Trophoblast cell (in vitro differentiated cells and primary cell): ENCODE measurements at regions not wholly inside any gene's neighbourhood (a gene's known extent, or its start where the extent isn't known, plus 50 kb on each side); places are given as distances from the start of the nearest gene placed in this dataset.
A peak's percentile ranks its signal among the peaks of the same experiment; 100 is the strongest.

Experiments used
- DNase-seq, 2 donors: peaks; one replicate each; pipeline ENCODE4 v3.0.0-alpha.2; 2016
- H2AFZ ChIP-seq: 2 replicates; pipeline ENCODE4 v1.6.1; 2013; ENCODE audit warnings: low read length, moderate library complexity, mild to moderate bottlenecking; ENCODE audit not compliant: insufficient read depth, poor library complexity
- H2AK5ac ChIP-seq: 2 replicates; pipeline ENCODE4 v1.6.1; 2013; ENCODE audit warnings: mild to moderate bottlenecking, low read length
- H2BK120ac ChIP-seq: 2 replicates; pipeline ENCODE4 v1.6.1; 2013; ENCODE audit warnings: low read length, mild to moderate bottlenecking, moderate library complexity; ENCODE audit not compliant: insufficient read depth, poor library complexity
- H2BK12ac ChIP-seq: 2 replicates; pipeline ENCODE4 v1.6.1; 2013; ENCODE audit warnings: mild to moderate bottlenecking, low read length, moderate library complexity
- H2BK5ac ChIP-seq: 2 replicates; pipeline ENCODE4 v1.6.1; 2013; ENCODE audit warnings: low read length, low read depth, moderate library complexity, mild to moderate bottlenecking; ENCODE audit not compliant: poor library complexity
- H3K14ac ChIP-seq: 2 replicates; pipeline ENCODE4 v1.6.1; 2013; ENCODE audit warnings: mild to moderate bottlenecking, low read length
- H3K18ac ChIP-seq: 2 replicates; pipeline ENCODE4 v1.6.1; 2013; ENCODE audit warnings: mild to moderate bottlenecking, low read length
- H3K23ac ChIP-seq: 2 replicates; pipeline ENCODE4 v1.6.1; 2013; ENCODE audit warnings: low read length
- H3K27ac ChIP-seq: 2 replicates; pipeline ENCODE4 v1.5.1; 2013; ENCODE audit warnings: low read depth, mild to moderate bottlenecking, inconsistent platforms, low read length, moderate library complexity
- H3K27me3 ChIP-seq: 2 replicates; pipeline ENCODE4 v1.6.1; 2013; ENCODE audit warnings: inconsistent platforms, mild to moderate bottlenecking, low read length, moderate library complexity; ENCODE audit not compliant: insufficient read depth
- H3K36me3 ChIP-seq, 2 experiments: 1 replicate in 1 of 2; 2 replicates in 1 of 2; pipeline ENCODE4 v1.6.1; 2013; ENCODE audit warnings: low read length in 2 of 2, mild to moderate bottlenecking in 2 of 2, moderate library complexity in 1 of 2; ENCODE audit not compliant: insufficient read depth in 2 of 2, control insufficient read depth in 1 of 2
- H3K4ac ChIP-seq: 2 replicates; pipeline ENCODE4 v1.6.1; 2013; ENCODE audit warnings: low read depth, mild to moderate bottlenecking, low read length, moderate library complexity
- H3K4me1 ChIP-seq, 2 experiments: 1 replicate in 1 of 2; 2 replicates in 1 of 2; pipeline ENCODE4 v1.6.1; 2013; ENCODE audit warnings: low read length in 2 of 2, mild to moderate bottlenecking in 2 of 2, moderate library complexity in 1 of 2; ENCODE audit not compliant: insufficient read depth in 2 of 2, control insufficient read depth in 1 of 2
- H3K4me2 ChIP-seq: 2 replicates; pipeline ENCODE4 v1.6.1; 2013; ENCODE audit warnings: inconsistent platforms, mild to moderate bottlenecking, low read length, moderate library complexity
- H3K4me3 ChIP-seq: 2 replicates; pipeline ENCODE4 v1.5.1; 2013; ENCODE audit warnings: mild to moderate bottlenecking, low read depth, low read length, inconsistent platforms
- H3K79me1 ChIP-seq: one replicate; pipeline ENCODE4 v1.6.1; 2013; ENCODE audit warnings: low read length
- H3K79me2 ChIP-seq: 2 replicates; pipeline ENCODE4 v1.6.1; 2013; ENCODE audit warnings: low read length, mild to moderate bottlenecking; ENCODE audit not compliant: control insufficient read depth, insufficient read depth, poor library complexity
- H3K9ac ChIP-seq: 2 replicates; pipeline ENCODE4 v1.6.1; 2013; ENCODE audit warnings: mild to moderate bottlenecking, low read length
- H3K9me3 ChIP-seq: 2 replicates; pipeline ENCODE4 v1.6.1; 2013; ENCODE audit warnings: low read depth, mild to moderate bottlenecking, control low read depth, inconsistent platforms, low read length; ENCODE audit not compliant: insufficient read depth
- H4K12ac ChIP-seq: 2 replicates; pipeline ENCODE4 v1.6.1; 2013; ENCODE audit warnings: low read depth, mild to moderate bottlenecking, low read length, moderate library complexity
- H4K8ac ChIP-seq: 2 replicates; pipeline ENCODE4 v1.6.1; 2013; ENCODE audit warnings: low read depth, mild to moderate bottlenecking, low read length, moderate library complexity
- H4K91ac ChIP-seq: one replicate; pipeline ENCODE4 v1.6.1; 2013; ENCODE audit warnings: low read depth, mild to moderate bottlenecking, low read length, moderate library complexity
- WGBS: extraction: QIAGEN DNeasy Blood & Tissue Kit; methylation state at CpG from one replicate; pipeline ENCODE4 v1.1.7; 2013; ENCODE audit warnings: missing lambda C conversion rate; ENCODE audit not compliant: insufficient read length, insufficient coverage; ENCODE audit errors: extremely low coverage; 5-methylcytosine and 5-hydroxymethylcytosine counted together

DNA sequence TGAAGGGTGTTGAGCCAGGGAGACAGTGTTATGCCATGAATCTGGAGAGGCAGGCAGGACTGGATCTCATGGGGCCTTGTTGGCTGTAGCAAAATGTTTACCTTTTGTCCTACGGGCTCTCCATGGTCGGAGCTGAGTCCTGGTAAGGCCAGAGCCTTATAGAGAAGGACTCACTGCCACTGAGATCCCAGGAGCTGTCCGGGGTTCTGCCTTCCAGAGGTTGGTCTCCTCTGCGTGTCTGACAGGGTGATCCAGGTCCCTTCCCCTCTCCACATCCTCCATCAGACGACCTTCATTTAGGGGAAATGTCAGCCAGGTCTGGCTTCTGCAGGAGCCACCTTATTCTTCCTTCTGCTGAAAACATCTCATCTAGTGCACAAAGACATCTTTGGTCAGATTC is 285.2 kb upstream of the N4BP1 start:
- H3K4me3 ChIP-seq, result no peak overlapping the region
- H4K12ac ChIP-seq, result no peak overlapping the region
- H2AFZ ChIP-seq, result no peak overlapping the region
- H3K4ac ChIP-seq, result no peak overlapping the region
- H3K4me1 ChIP-seq, result no peaks in the 10 kb centered on the region
- H3K79me1 ChIP-seq, result no peaks in the 10 kb centered on the region
- no peak for DNase-seq
- no peak overlapping the region for H3K18ac ChIP-seq
- no peak overlapping the region for H3K9ac ChIP-seq
- H4K8ac ChIP-seq, result no peak overlapping the region
- no peak overlapping the region for H3K14ac ChIP-seq
- no peak overlapping the region for H2BK120ac ChIP-seq
- WGBS, result no CpG with 5 or more reads among the region's 5 CpGs
- no peaks in the 10 kb centered on the region for H3K9me3 ChIP-seq
- H4K91ac ChIP-seq, result no peak overlapping the region
- no peak overlapping the region for H2BK12ac ChIP-seq
- H3K4me2 ChIP-seq, result no peak overlapping the region
- H2BK5ac ChIP-seq, result no peak overlapping the region
- no peaks in the 10 kb centered on the region for H3K36me3 ChIP-seq
- no peaks in the 10 kb centered on the region for H3K79me2 ChIP-seq
- H3K27me3 ChIP-seq, result no peaks in the 10 kb centered on the region
- H2AK5ac ChIP-seq, result no peak overlapping the region
- no peak overlapping the region for H3K27ac ChIP-seq
- H3K23ac ChIP-seq, result no peak overlapping the region

DNA sequence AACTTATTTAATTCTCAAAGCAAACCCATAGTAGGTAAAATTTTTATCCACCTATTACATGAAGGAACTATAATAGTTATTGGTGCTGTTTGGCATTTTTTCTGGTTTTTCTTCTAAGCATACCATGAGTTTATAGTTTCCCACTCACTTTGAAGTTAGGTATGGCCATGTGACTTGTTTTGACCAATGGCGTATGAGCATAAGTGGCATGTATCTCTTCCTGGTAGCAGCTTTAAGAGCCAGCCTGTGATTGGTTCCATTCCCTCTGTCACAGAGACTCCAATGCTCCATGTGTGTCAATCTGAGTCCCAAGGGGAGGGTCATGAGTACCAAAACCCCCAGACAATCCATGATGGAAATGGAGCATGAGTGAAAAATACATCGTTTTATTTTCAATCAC is 282.9 kb upstream of the N4BP1 start:
- no peak overlapping the region for H3K27ac ChIP-seq
- no peak overlapping the region for H3K18ac ChIP-seq
- no CpG with 5 or more reads among the region's 2 CpGs for whole genome bisulfite sequencing
- no peak overlapping the region for H3K14ac ChIP-seq
- H3K9me3 ChIP-seq, result no peaks in the 10 kb centered on the region
- no peaks in the 10 kb centered on the region for H3K36me3 ChIP-seq
- H3K9ac ChIP-seq, result no peak overlapping the region
- no peak overlapping the region for H2AFZ ChIP-seq
- H2BK12ac ChIP-seq, result no peak overlapping the region
- H4K8ac ChIP-seq, result no peak overlapping the region
- no peak for DNase-seq
- no peak overlapping the region for H2BK5ac ChIP-seq
- H3K79me1 ChIP-seq, result no peaks in the 10 kb centered on the region
- H2BK120ac ChIP-seq, result no peak overlapping the region
- H3K23ac ChIP-seq, result no peak overlapping the region
- no peak overlapping the region for H3K4me2 ChIP-seq
- H3K4me3 ChIP-seq, result no peak overlapping the region
- H4K91ac ChIP-seq, result no peak overlapping the region
- no peaks in the 10 kb centered on the region for H3K79me2 ChIP-seq
- H3K4me1 ChIP-seq, result no peaks in the 10 kb centered on the region
- H2AK5ac ChIP-seq, result no peak overlapping the region
- H4K12ac ChIP-seq, result no peak overlapping the region
- H3K27me3 ChIP-seq, result no peaks in the 10 kb centered on the region
- no peak overlapping the region for H3K4ac ChIP-seq

DNA sequence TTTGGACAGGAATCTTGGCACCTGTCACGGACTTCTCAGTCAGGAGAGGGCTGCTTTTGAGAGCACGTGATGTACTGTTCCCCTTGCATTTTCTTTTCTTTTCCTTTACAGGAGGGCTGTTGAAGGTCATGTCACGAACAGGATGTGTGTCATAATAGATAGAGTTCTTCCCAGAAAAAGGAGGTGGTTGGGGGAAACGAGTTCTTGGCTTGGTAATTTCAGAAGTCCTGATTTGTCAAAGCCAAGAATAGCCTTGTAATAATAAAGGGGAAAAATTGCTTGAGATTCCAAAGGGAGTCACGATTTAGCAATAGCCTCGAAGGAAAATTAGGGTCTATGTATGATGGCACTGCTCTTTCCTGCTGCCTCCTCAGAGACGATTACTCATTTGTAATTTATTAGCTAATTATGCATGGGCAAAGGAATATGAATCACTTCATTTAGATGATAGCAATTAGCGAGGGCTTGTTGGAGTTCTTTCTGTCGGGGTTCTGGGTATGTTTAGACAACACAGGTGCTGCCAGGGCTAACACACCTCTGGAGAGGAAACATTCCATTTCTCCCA is 277.7 kb upstream of the N4BP1 start:
- no peaks in the 10 kb centered on the region for H3K27me3 ChIP-seq
- no peak overlapping the region for H4K91ac ChIP-seq

DNA sequence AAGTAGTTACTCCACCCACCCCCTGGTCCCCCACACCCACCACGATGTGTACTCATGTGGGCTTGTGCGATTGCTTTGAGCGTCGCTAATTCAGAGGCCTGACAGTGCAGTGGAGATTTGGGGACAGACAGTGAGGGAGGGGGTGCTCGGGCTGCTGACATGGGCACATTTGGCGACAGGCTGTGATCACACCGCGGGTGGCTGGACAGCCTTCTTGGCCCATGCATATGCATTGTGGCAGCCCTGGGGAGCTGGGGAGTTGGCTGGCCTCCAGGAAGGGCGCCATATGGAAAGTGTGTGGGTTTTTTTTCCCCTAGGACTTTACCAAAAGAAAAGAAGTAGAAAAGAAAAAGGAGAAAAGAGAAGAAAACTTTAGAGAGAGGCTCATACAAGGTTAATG is 275.5 kb upstream of the N4BP1 start:
- H3K14ac ChIP-seq, result no peak overlapping the region
- H2AK5ac ChIP-seq, result no peak overlapping the region
- H2BK12ac ChIP-seq, result no peak overlapping the region
- no peak overlapping the region for H4K12ac ChIP-seq
- H4K91ac ChIP-seq, result no peak overlapping the region
- H3K23ac ChIP-seq, result no peak overlapping the region
- no peak overlapping the region for H2BK5ac ChIP-seq
- no CpG with 5 or more reads among the region's 9 CpGs for WGBS
- no peaks in the 10 kb centered on the region for H3K79me1 ChIP-seq
- no peaks in the 10 kb centered on the region for H3K36me3 ChIP-seq
- no peak overlapping the region for H3K4ac ChIP-seq
- H3K4me3 ChIP-seq, result no peak overlapping the region
- no peak overlapping the region for H3K27ac ChIP-seq
- H3K79me2 ChIP-seq, result no peaks in the 10 kb centered on the region
- H3K9me3 ChIP-seq, result peaks cover 1% of the 10 kb centered on the region
- H4K8ac ChIP-seq, result no peak overlapping the region
- DNase-seq, result no peak
- no peak overlapping the region for H2AFZ ChIP-seq
- no peaks in the 10 kb centered on the region for H3K4me1 ChIP-seq
- H3K18ac ChIP-seq, result no peak overlapping the region
- H2BK120ac ChIP-seq, result no peak overlapping the region
- H3K9ac ChIP-seq, result peak overlapping the region; percentile 10
- no peak overlapping the region for H3K4me2 ChIP-seq
- no peaks in the 10 kb centered on the region for H3K27me3 ChIP-seq

More for the DNA sequence above, 277.7 kb upstream of the N4BP1 start:
- no peak overlapping the region for H2BK5ac ChIP-seq
- peaks cover 1% of the 10 kb centered on the region for H3K9me3 ChIP-seq
- H3K14ac ChIP-seq, result no peak overlapping the region
- H2AK5ac ChIP-seq, result no peak overlapping the region
- H3K27ac ChIP-seq, result no peak overlapping the region
- H3K79me2 ChIP-seq, result no peaks in the 10 kb centered on the region
- no peak overlapping the region for H4K8ac ChIP-seq
- WGBS, result no CpG with 5 or more reads among the region's 9 CpGs
- no peak overlapping the region for H2BK120ac ChIP-seq
- no peak overlapping the region for H3K4me3 ChIP-seq
- DNase-seq, result no peak
- H3K4ac ChIP-seq, result no peak overlapping the region
- no peaks in the 10 kb centered on the region for H3K4me1 ChIP-seq
- no peaks in the 10 kb centered on the region for H3K36me3 ChIP-seq
- H3K23ac ChIP-seq, result no peak overlapping the region
- peak overlapping the region; percentile 50 for H3K9ac ChIP-seq
- H3K18ac ChIP-seq, result no peak overlapping the region
- no peak overlapping the region for H4K12ac ChIP-seq
- H3K79me1 ChIP-seq, result no peaks in the 10 kb centered on the region
- H3K4me2 ChIP-seq, result no peak overlapping the region
- no peak overlapping the region for H2BK12ac ChIP-seq
- no peak overlapping the region for H2AFZ ChIP-seq
